HuH-7.5 (cell line): ENCODE measurements at regions not wholly inside any gene's neighbourhood (a gene's known extent, or its start where the extent isn't known, plus 50 kb on each side); places are given as distances from the start of the nearest gene placed in this dataset.
"Not testable (repeated sequence)": the region's sequence is repeated elsewhere in the genome, so short reads cannot be mapped to it uniquely, and the experiment has no call there.

Source experiments
- DNase-seq: peaks from one replicate; pipeline ENCODE4 v3.0.0; 2011; ENCODE audit warnings: low spot score

DNA sequence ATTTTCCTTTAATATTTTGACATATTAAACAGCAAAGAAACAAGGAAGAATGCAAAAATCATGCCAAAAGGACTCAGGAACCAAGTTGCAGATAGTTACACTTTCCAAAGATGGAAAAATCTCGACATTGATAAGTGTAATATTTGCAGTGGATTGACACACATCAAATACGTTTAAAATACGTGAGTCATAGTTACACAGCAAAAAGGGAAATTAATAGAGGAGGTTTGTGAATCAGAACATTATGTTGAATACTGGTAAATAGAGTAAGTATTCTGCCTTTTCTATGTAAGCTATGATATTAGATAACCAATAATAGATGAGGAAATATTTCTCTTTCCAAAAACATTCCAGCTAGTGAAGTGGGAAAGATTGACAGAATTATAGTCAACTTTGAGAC is 1761.3 kb upstream of the IGFBP7 start:
- DNase-seq: no peak

DNA sequence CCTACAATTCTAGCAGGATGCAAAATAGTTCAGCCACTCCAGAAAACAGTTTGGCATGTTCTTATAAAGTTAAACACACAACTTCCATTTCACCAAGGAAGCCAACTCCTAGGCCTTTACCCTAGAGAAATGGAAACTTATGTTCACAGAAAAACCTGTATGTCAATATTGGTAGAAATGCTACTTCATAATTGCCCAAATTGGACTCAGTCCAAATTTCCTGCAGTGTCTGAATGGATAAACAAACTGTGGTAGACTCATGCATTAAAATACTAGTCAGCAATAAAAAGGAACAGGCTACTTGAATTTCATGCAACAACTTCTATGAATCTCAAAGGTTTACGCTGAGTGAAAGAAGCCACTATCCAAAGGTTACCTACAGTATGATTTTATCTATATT is 1738.8 kb upstream of the IGFBP7 start:
- no peak for DNase-seq

DNA sequence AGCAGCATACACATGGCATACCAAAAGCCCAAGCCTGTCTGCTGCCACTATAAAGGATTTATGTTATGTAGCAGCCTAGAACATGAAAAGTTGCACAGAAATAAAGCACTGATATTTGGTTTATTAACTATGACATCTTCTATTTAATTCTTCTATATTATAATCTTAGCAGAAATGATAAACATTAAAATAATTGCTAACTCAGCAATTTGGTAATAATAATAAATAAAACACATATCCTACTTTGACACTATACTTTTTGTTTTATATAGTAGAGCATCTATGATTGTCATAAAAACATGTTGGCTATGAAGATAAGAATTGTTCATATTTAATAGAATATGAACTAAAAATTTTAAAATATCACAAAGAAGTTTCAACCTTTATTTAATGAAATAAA is 1733.3 kb upstream of the IGFBP7 start:
- DNase-seq: no peak

DNA sequence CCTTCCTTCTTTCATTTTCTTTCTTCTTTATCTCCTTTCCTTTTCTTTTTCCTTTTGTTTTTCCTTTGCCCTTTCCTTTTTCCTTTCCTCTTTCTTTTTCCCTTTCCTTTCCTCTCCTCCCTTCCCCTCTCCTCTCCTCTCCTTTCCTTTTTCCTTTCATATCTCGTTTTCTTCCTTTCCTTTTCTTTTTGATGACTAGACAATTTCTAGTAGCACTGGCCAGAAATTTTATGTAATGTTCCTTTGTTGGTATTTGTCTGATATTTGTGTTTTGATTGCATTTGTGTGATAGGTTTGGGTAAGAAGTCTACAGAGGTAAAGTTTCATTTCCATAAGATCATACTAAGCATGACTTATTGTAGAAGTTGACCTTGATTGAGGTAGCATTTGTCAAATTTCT is 1722.9 kb upstream of the IGFBP7 start:
- no peak for DNase-seq

DNA sequence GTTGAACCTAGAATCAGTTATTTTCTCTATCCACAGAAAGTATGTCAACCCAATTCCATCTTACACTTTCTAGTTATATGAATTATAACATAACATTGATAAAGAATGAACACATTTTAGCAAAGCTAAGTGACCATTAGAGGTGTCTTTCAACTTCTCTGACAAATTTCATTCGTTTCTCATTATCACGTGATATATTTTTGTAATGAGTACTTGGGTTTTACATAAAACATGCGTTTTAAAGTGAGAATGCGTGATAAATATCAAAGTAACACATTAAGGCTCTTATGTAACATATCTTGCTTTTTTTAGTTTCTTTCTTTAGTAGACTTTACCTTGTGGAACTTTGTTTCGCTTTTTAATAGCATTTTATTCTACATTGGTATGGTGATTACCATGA is 1715.1 kb upstream of the IGFBP7 start:
- DNase-seq: no peak

DNA sequence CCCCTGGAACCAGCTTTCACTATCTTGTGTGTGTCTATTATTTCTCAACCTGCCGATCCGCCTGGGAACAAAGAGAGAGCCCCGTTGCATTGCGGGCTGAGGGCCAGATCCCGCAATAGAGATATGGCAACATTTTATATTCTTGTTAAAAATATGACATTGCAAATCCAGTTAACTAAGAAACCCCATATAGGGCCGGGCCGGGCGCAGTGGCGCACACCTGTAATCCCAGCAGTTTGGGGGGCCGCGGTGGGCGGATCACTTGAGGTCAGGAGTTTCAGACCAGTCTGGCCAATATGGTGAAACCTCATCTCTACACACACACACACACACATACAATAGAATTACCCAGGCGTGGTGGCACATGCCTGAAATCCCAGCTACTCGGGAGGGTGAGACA is 1708.4 kb upstream of the IGFBP7 start:
- not testable (repeated sequence) for DNase-seq

DNA sequence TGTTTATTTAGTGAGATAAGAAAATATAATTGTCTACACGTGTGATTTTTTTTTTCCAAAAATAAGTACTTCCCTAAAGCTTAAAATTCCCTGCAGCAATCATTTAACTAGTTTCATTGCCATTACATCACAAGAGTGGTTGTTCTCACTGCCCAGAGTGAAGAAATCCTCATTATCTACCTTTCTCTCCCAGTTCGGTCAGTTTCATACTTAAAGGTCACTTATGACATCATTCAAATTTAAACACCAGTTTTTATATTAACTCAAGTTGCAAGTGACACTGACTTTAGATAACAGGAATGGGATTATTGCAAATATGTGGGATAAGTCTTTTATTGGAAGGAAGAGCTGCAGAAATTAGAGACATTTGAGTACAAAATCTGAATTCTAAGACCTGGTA is 1699.8 kb upstream of the IGFBP7 start:
- no peak for DNase-seq

DNA sequence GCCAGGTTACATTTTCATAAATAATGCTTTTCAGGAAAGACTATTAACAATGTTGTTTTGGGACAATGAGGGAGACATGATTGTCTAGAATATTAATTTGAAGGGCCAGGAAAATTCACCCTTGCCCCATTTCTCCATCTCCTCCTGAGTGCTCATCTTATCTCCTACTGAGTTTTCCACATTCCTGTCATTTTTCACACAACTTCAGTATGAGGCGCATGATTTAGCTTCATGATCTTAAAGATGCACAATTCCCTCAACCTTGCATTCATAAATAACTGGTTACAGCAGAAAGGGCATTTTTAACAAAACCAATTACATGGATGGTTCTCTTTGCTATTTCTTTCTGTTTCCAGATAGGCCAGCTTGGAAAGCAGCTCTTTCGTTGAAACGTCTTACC is 1699.2 kb upstream of the IGFBP7 start:
- DNase-seq: no peak

DNA sequence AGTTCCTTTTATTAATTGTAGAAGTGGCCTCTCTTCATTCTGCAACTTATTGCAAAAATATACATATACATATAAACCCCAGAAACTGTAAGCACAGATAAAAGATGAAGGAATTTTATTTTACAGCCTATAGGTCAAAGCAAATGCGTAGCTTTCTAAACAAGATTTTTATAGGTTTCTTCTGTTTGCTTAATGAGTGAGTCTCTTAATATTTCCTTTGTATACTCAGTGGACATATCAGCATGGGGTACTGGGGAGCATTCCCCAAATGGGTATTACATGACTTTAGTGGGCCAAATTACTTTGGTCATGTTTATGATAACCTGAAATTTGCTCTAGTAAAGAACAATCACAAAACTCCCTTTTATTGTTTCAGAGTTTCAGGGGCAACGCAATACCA is 1698.6 kb upstream of the IGFBP7 start:
- no peak for DNase-seq

DNA sequence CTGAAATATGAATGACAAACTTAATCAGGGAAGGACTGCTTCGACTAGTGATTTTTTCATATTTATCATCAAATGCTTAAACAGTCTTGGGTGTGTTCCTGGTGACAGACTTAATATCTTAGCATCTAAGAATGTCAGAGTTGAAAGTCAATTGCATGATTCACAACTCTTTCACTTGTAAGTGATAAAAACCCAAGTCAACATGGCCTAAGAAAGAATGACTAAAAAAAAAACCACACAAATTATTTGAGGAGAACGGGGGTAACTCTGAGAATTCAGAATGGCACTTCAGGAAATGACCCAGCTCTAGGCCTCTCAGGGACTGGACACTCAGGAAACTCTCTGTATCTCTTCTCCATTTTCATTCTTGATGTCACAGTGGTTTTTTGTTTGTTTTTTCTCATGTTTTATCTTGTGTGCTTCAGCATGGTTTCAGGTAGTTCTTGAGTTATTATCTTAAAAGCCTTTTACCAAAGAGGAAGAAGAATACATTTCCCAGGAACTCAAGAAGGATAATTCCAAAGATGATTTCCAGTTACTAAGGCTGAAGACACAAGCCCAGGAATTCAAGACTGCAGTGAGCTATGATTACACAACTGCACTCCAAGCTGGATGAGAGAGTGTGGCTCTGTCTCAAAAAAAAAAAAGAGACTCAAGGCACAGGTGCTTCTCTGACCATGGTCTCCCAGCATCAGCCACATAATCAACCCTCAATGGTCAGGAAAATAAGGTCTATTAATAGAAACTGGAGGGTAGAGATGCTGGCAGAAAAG is 1697.8 kb upstream of the IGFBP7 start:
- no peak for DNase-seq

DNA sequence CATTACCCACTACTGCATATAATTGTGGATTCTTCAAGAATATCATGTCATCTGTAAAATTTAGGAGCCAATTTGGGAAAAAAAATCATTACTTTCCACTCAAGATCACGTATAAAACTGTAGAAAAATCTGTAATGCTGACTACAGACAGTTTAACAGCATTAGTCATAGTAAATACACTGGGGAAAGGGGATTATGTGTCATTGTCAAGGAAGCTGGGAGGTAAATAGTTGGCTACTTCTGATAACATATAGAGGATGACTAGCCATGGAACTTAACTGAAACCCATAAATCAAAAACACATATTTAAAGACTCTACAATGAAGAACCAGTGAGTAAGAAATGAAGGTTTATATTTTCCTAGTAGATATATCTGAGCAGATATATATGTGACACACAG is 1666.4 kb upstream of the IGFBP7 start:
- DNase-seq: no peak

DNA sequence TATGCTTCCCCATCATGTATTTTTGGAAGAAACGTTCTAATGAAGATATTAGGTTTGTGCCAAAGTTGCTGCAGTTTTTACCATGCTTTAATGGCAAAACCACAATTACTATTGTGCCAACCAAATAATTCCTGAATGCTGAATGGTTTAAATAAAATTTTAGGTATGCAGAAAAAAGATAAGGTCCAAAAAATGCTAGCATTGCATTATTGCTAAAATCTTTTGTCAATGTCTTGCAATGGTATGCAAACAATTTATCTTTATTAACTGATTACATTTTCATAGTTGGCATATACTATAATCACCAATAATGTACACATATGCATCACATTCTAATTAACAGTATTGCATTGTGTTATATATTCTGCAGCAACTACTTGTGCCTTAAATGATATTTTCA is 1657.4 kb upstream of the IGFBP7 start:
- DNase-seq: no peak

DNA sequence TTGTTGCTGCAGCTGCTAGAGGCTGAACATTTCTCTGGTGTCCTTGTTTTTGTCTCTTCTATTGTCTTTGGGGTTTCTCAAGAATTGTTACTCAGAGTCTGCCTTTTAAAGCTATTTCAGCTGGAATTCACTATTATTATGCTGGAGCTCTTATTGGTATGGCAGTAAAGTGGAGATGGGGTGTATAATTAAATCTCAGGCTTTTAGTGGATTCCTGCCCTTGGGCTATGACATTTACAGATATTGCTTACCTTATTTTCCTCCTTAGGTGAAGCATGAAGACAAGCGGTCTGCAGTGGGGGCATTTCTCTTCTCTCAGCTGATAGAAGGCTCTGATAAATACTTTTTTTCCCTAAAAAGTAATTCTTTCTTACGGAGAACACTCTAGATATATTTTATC is 1656.6 kb upstream of the IGFBP7 start:
- no peak for DNase-seq

DNA sequence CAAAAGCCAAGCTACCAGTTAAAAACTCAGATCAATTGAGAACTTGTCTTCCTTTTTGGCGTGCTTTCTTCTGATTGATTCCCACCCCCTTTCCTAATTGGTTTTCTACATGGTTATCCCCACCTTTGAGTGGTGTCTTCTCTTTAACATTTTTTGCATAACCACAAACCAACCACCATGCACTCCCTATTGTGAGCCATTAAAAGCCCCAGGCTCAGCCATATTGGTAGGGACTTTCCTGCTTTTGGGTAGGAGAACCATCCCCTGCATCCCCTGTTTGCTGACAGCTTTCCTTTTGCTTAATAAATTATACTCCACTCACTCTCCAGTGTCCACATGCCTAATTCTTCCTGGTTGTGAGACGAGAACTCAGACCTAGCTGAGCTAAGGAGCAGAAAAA is 1651.4 kb upstream of the IGFBP7 start:
- no peak for DNase-seq

DNA sequence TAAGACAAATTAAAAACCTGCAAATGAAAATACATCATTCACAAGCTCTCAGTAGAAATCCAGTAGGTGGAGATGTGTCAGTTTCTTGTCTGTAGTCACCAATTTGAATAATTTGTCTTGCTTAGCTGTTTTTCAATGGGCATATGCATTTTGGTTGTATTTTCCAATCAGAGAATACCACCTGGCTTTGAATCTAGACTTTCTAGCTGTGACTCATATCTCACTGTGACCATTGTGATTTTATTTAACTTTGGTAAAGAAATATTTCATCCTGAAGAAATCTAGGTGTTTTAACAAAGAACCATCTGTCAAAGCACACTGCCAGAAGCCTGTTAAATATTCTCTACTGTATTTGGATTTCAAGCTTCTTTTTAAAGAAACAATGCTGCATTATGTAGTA is 1650.6 kb upstream of the IGFBP7 start:
- DNase-seq: no peak

DNA sequence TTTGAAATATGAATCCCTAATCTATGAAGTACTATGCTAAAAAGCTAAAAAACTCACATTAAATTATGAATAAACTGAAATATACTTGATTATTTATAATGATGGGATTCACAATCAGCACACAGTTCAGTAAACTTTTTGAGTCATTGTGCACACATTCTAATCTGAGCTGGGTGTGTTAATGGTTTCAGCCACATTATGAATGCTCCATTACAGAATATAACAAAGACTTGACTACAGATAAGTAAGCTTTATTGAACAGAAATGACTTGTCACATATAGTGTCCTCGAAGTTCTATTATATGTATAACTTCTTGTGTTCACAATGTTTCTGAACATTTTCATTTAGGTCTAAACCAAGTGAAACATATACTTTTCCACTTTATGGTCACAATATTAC is 1649.9 kb upstream of the IGFBP7 start:
- no peak for DNase-seq

DNA sequence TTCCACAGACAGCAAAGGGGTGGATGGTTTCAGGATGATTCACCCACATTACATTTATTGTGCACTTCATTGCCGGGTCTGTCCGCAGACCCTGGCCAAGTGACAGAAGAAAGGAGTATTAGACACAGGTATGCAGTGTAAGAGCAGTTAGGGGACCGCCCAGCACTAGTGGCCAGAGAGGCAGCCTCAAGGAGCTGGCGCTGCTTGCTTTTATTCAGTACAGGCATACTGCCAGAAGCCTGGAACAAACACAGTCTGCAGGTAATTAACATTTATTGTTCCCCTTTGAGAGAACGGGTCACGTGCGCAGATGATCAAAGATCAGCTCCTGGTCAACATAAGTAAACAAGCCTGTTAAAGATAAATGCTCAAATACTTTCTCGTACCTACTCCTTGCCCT is 1639.0 kb upstream of the IGFBP7 start:
- no peak for DNase-seq

DNA sequence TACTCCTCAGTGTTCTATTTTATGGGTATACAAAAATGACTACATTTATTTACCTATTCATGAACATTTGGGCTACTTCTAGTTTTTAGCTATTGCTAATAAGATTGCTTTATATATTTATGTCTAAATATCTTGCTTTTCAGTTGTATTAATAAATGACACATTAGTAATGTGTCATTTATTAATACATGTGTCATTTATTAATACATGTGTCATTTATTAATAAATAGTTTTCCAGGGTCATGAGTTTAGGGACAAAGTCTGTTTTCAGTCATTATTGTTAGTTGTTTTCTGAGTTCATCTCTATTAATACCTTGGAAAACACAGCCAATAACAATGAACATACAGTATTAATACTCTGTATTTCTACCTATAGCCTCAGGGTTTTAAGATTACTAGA is 1630.7 kb upstream of the IGFBP7 start:
- no peak for DNase-seq

DNA sequence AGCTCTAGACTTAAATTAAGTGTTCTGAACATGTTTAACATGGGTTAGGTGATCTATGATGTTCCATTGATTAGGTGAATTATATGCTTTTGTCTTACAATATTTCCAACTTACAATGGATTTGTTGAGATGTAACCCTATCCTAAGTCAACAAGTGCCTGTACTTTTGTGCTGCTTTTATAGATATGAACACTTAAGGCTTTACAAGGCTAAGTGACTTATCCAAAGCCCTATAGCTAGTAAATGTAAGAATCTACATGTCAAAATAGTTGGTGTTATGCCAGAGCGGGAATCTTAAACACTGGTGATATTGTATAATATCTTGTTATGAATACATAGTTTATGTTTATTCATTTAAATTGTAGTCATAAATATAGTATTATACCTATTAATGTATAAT is 1629.1 kb upstream of the IGFBP7 start:
- DNase-seq: no peak

DNA sequence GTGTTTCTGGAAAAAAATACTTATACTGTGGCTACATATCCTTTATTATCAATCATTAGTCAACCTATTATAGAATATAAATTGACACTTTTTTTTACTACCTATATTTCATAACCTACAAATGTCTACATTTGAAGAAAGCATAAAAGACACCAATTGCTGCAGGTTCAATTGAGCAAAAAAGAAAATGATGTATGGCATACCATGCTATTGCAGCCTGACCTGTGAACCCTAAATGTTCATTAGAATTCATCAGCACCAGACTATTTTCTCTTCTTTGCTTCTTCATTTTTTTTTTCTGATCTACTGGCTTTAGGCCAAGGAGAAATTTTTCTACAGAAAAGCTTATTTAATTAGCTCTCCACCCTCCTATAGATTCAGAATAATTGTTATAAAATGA is 1628.2 kb upstream of the IGFBP7 start:
- DNase-seq: no peak

DNA sequence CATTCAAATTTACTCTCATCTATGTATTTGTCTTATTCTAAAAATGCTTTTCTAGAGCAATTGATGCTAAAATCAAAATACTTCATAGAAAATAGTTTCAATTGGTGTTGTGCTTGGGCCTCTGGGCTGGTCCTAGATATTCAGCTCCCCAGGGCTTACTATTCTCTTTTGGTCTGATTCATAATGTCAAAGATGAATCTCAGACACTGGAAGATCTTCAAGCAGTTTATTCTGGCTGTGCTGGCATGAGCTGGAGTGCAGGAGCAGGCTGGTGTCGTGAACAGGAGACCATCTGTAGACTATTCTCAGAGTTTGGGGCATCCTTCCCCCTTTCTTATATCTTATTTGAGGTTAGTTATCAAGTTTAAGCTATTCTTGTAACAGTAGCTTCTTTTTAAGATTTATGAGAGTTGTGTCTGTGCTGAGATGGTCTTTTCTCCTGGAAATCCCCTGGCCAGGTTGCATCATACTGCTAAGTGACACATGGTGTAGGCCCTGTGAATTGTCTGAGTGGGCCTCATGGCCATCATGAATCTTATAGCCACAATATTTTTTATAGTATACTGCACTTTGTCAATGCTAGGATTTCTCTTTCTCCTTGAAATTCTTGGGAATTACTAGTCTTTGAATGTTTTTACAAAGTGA is 1624.0 kb upstream of the IGFBP7 start:
- DNase-seq: no peak

DNA sequence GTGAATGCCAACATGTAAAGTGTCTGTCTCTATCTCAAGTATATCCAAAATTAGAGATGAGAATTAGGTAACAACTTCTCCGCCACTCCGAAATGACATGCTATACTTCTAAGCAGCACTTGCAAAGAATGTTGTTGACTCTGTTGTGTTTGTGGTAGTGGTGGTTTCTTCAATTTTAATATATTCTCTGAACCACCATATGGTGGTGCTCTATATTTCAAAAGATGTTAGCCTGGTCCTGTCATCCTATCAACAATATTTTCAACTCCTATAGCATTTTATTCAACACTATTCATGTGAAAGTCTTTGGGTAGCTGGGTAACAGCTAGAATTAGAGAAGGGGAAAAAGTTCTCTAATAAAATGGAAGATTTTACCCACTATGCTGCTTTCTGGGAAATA is 1622.8 kb upstream of the IGFBP7 start:
- DNase-seq: no peak

DNA sequence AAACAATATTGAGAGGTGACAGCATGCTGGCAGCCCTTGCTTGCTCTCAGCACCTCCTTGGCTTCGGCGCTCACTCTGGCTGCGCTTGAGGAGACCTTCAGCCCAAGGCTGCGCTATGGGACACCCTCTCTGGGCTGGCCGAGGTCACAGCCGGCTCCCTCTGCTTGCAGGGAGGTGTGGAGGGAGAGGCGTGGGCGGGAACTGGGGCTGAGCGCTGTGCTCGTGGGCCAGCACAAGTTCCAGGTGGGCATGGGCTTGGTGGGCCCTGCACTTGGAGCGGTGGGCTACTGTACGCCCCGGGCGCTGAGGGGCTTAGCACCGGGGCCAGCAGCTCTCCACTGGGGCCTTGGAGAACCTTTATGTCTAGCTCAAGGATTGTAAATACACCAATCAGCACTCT is 1613.8 kb upstream of the IGFBP7 start:
- DNase-seq: no peak

DNA sequence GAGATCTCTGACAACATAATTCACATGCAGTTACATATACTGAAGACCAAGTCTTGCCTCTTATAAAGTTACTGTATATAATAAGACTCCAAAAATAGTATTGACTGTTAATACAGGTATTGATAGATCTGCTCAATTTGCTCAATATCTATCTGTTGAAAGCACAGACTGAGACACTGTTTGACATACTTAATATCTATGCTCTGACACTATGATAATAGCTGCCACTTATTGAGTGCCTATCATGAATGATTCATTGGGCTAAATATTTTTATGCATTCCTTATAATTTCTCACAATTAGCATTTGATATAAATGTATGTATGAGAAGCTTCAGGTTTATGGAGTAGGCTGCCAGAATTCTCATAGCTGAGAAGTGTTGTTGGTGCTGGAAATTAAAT is 1600.9 kb upstream of the IGFBP7 start:
- DNase-seq: no peak
